ENCODE measurements at regions not wholly inside any gene's neighbourhood (a gene's known extent, or its start where the extent isn't known, plus 50 kb on each side); places are given as distances from the start of the nearest gene placed in this dataset.

GRCh38 chr21:32914424-32915039 lies 111.2 kb upstream of the OLIG2 start (continued):
- no peak for TF ChIP-seq ARID4B (CRISPR knock-in tag; IDR thresholded peaks at IDR 0.05; ENCODE audit: borderline replicate concordance)
- TF ChIP-seq JAZF1 (CRISPR knock-in tag; IDR thresholded peaks at IDR 0.05) = no peak
- TF ChIP-seq NFE2L1 (CRISPR knock-in tag; IDR thresholded peaks at IDR 0.05) = no peak
- no peak for TF ChIP-seq SMAD3 (CRISPR knock-in tag; IDR thresholded peaks at IDR 0.05; ENCODE audit: borderline replicate concordance)

- CTCF ChIA-PET = interaction anchor here (1.0 kb wide), 2 partner anchors 25 kb away, joined by 3 to 4 read pairs; no protein-coding TSS in a partner anchor
- TF ChIP-seq ZNF416 (CRISPR knock-in tag; IDR thresholded peaks at IDR 0.05) (no peak), ETV6 (CRISPR knock-in tag; IDR thresholded peaks at IDR 0.05) (no peak), ATF6 (CRISPR knock-in tag; IDR thresholded peaks at IDR 0.05) (no peak), ZNF671 (CRISPR knock-in tag; IDR thresholded peaks at IDR 0.05) (no peak), MAX (CRISPR knock-in tag; IDR thresholded peaks at IDR 0.05) (no peak), GTF2I (CRISPR knock-in tag; conservative IDR thresholded peaks at IDR 0.05) (no peak), E2F1 (CRISPR knock-in tag; IDR thresholded peaks at IDR 0.05) (no peak), ZNF532 (CRISPR knock-in tag; IDR thresholded peaks at IDR 0.05; ENCODE audit: borderline replicate concordance) (no peak), FOXP1 (CRISPR knock-in tag; IDR thresholded peaks at IDR 0.05; ENCODE audit: borderline replicate concordance) (no peak)
- Mint-ChIP-seq H3K27me3 (ENCODE audit: low read depth) (no peaks in the 10 kb centered on the region; the same call in 1 of the 2 replicates), H3K4me1 (peaks cover 18% of the 10 kb centered on the region), H3K36me3 (peaks cover 22% of the 10 kb centered on the region), H3K4me3 (no peak overlapping the region), H3K27ac (no peak overlapping the region), H3K9me3 (peaks cover 27% of the 10 kb centered on the region)
- DNase-seq (ENCODE audit: low spot score) = no peak
- ATAC-seq = no peak
- POLR2A ChIA-PET = interaction anchor here (0.5 to 0.6 kb wide), 2 partner anchors 258 to 434 kb away, joined by 3 to 4 read pairs; no protein-coding TSS in a partner anchor
Observed at GRCh38 chr21:32915099-32915498, 110.6 kb upstream of the OLIG2 start.
